ENCODE measurements at regions not wholly inside any gene's neighbourhood (a gene's known extent, or its start where the extent isn't known, plus 50 kb on each side); places are given as distances from the start of the nearest gene placed in this dataset.

DNA sequence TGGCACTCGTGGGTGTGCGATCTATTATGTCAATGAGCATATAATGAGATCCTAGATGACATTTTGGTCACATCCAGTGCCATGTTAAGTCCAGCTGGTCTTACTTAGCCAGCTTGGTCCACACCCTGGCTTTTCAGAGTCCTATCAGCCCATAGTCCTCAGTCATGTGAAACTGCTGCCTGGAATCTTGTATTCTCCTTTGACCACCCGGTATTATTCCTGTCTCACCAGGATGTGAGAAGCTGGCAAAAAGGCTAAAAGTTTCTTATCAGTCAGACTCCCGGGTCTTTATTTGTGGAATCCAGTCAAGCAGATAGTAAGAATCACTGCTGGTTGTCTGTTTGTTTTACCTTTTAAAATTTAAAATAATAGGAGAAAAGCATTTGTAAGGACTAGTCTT lies 705.6 kb upstream of the GHITM start:
- Histone ChIP-seq H3K9ac (ENCODE audit: low read length) (no peak overlapping the region), H3K9me3 (ENCODE audit: low read length) (no peaks in the 10 kb centered on the region), H3K9me2 (replicated peaks; ENCODE audit: low read length) (no peaks in the 10 kb centered on the region), H2AFZ (ENCODE audit: low read length) (no peak overlapping the region), H3F3A (ENCODE audit: low read length, unreplicated experiment) (no peaks in the 10 kb centered on the region), H3K27me3 (ENCODE audit: low read length) (no peaks in the 10 kb centered on the region), H3K27ac (ENCODE audit: low read length) (no peak overlapping the region), H3K4me1 (ENCODE audit: insufficient read depth, low read length) (no peaks in the 10 kb centered on the region), H3K4me2 (ENCODE audit: low read length) (no peak overlapping the region), H4K20me1 (ENCODE audit: low read length) (no peaks in the 10 kb centered on the region), H3K4me3 (ENCODE audit: low read length) (no peak overlapping the region), H3K36me3 (ENCODE audit: low read depth, low read length) (no peaks in the 10 kb centered on the region), H3K79me2 (ENCODE audit: low read length) (no peaks in the 10 kb centered on the region)
- DNase-seq (no peak), ATAC-seq (no peak)
- ChIA-PET POLR2A (ENCODE audit: unreplicated experiment) (no interaction called here), CTCF (no interaction called here)
- no TSS peak for BruUV-seq (replicated peaks)
- TF ChIP-seq, protein P1, sequence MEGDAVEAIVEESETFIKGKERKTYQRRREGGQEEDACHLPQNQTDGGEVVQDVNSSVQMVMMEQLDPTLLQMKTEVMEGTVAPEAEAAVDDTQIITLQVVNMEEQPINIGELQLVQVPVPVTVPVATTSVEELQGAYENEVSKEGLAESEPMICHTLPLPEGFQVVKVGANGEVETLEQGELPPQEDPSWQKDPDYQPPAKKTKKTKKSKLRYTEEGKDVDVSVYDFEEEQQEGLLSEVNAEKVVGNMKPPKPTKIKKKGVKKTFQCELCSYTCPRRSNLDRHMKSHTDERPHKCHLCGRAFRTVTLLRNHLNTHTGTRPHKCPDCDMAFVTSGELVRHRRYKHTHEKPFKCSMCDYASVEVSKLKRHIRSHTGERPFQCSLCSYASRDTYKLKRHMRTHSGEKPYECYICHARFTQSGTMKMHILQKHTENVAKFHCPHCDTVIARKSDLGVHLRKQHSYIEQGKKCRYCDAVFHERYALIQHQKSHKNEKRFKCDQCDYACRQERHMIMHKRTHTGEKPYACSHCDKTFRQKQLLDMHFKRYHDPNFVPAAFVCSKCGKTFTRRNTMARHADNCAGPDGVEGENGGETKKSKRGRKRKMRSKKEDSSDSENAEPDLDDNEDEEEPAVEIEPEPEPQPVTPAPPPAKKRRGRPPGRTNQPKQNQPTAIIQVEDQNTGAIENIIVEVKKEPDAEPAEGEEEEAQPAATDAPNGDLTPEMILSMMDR (conservative IDR thresholded peaks at IDR 0.05; ENCODE audit: low read depth, low read length) = no peak
- no peak for TF ChIP-seq EZH2 (IDR thresholded peaks at IDR 0.05; ENCODE audit: low read length, unreplicated experiment)
- TF ChIP-seq EZH2phosphoT487 (IDR thresholded peaks at IDR 0.05; ENCODE audit: borderline replicate concordance, low read length) = no peak
- intact Hi-C loops (cut with micrococcal nuclease) = no loop called here

DNA sequence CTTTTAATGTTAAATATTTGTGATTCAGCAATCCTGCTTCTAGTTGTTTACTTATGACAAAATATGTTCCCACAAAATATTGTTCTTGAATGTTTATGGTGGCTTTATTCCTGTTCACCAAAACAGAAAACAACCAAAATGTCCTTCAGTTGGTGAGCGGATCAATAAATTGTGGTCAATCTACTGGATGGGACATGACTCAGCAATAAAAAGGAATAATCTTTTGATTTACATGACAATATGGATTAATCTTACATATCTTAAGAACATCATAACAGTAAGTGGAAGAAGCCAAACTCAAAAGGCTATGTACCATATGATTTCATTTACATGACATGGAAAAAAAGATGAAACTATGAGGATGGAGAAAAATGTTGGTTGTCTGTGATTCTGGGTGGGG lies 691.3 kb upstream of the GHITM start:
- H3K9ac ChIP-seq (ENCODE audit: low read length) = no peak overlapping the region
- TF ChIP-seq, protein P1 (conservative IDR thresholded peaks at IDR 0.05; ENCODE audit: low read depth, low read length) = no peak
- TF ChIP-seq EZH2 (IDR thresholded peaks at IDR 0.05; ENCODE audit: low read length, unreplicated experiment) = no peak
- no peak for TF ChIP-seq EZH2phosphoT487 (IDR thresholded peaks at IDR 0.05; ENCODE audit: borderline replicate concordance, low read length)

DNA sequence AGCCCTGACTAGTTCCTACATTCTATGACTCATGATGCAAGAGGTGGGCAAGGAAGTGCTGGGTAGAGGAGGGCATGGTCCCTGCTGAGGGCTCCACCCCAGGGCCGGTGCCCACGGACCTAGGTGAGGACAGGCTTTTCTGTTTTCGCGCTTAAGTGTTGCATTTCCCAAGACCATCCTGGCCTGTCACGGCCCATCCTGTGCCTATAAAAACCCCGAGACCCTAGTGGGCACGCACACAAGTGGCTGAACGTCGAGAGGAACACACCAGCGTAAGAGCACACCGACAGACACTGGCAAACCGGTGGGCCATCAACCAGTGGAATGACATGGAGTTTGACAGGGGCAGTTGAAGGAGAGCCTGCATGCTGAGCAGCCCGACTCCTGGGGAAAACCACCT lies 680.7 kb upstream of the GHITM start:
- intact Hi-C loops (cut with micrococcal nuclease) = no loop called here
- Histone ChIP-seq H2AFZ (ENCODE audit: low read length) (no peak overlapping the region), H4K20me1 (ENCODE audit: low read length) (no peaks in the 10 kb centered on the region), H3K27me3 (ENCODE audit: low read length) (no peaks in the 10 kb centered on the region), H3K9me3 (ENCODE audit: low read length) (no peaks in the 10 kb centered on the region), H3K79me2 (ENCODE audit: low read length) (no peaks in the 10 kb centered on the region), H3K36me3 (ENCODE audit: low read depth, low read length) (no peaks in the 10 kb centered on the region), H3K9me2 (replicated peaks; ENCODE audit: low read length) (no peaks in the 10 kb centered on the region), H3K4me1 (ENCODE audit: insufficient read depth, low read length) (no peaks in the 10 kb centered on the region), H3K4me2 (ENCODE audit: low read length) (no peak overlapping the region), H3K9ac (ENCODE audit: low read length) (no peak overlapping the region), H3K4me3 (ENCODE audit: low read length) (no peak overlapping the region), H3F3A (ENCODE audit: low read length, unreplicated experiment) (no peaks in the 10 kb centered on the region), H3K27ac (ENCODE audit: low read length) (no peak overlapping the region)
- ChIA-PET POLR2A (ENCODE audit: unreplicated experiment) (no interaction called here), CTCF (no interaction called here)
- DNase-seq (no peak), ATAC-seq (no peak)
- TF ChIP-seq, protein P1 (conservative IDR thresholded peaks at IDR 0.05; ENCODE audit: low read depth, low read length) = no peak
- no TSS peak for BruUV-seq (replicated peaks)

More for the DNA sequence above, 691.3 kb upstream of the GHITM start:
- intact Hi-C loops (cut with micrococcal nuclease) = no loop called here
- H4K20me1 ChIP-seq (ENCODE audit: low read length) = no peaks in the 10 kb centered on the region
- H3K36me3 ChIP-seq (ENCODE audit: low read depth, low read length) = no peaks in the 10 kb centered on the region
- DNase-seq (no peak), ATAC-seq (no peak)
- no peak overlapping the region for H3K4me2 ChIP-seq (ENCODE audit: low read length)
- H3K9me3 ChIP-seq (ENCODE audit: low read length) = no peaks in the 10 kb centered on the region
- H3K4me1 ChIP-seq (ENCODE audit: insufficient read depth, low read length) = no peaks in the 10 kb centered on the region
- CTCF ChIA-PET = no interaction called here
- no peaks in the 10 kb centered on the region for H3K27me3 ChIP-seq (ENCODE audit: low read length)
- no peak overlapping the region for H2AFZ ChIP-seq (ENCODE audit: low read length)
- no peaks in the 10 kb centered on the region for H3K9me2 ChIP-seq (replicated peaks; ENCODE audit: low read length)
- no TSS peak for BruUV-seq (replicated peaks)
- POLR2A ChIA-PET (ENCODE audit: unreplicated experiment) = no interaction called here
- no peak overlapping the region for H3K27ac ChIP-seq (ENCODE audit: low read length)
- no peaks in the 10 kb centered on the region for H3K79me2 ChIP-seq (ENCODE audit: low read length)
- H3K4me3 ChIP-seq (ENCODE audit: low read length) = no peak overlapping the region
- H3F3A ChIP-seq (ENCODE audit: low read length, unreplicated experiment) = no peaks in the 10 kb centered on the region

Data from PC-3 (cell line).